A172 (cell line): ENCODE measurements at regions not wholly inside any gene's neighbourhood (a gene's known extent, or its start where the extent isn't known, plus 50 kb on each side); places are given as distances from the start of the nearest gene placed in this dataset.

ENCODE experiments used
- DNase-seq: peaks from one replicate; pipeline ENCODE4 v3.0.0-alpha.2; 2015; ENCODE audit warnings: low spot score

DNA sequence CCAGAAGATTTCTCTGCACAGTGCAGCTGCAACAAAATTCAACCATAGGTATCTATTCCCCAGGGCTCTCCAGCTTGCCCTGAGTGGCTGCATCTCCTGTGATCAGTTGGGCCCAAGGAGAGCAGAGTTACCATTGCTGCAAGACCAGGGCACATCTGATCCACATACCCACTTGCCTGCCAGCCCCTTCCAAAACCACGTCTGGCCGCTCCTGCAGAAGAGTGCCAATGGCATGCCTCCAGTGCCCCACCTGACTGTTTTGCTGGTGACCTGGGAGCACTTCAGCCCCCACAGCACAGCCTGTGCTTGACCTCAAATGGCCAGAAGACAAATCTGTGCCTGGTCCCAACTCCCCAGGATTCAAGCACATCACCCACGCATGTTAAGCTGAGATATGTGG lies 526.1 kb upstream of the GBE1 start:
- no peak for DNase-seq

- DNase-seq: peak; percentile 23
Observed at GRCh38 chr3:82281205-82281604, 519.8 kb upstream of the GBE1 start.

GRCh38 chr3:82276992-82277391 lies 515.5 kb upstream of the GBE1 start:
- DNase-seq: no peak

DNA sequence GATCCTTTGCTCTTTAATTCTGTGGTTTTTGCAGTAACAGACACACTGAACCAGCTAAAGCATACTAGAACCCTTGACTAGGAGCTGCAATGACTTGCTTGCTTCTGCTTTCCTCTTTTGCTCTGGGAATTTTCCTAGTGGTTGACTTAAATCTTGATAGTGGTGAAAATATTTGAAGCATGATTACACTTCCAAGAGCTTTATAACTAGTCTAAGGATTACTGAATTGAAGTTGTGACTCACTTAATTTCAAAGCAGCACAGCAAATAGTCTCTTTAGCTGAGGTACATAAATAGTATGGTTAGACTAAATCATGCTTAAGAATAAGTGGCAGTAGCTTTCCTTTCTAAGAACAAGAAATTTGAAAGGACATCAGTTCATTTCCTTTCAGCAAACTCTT lies 513.5 kb upstream of the GBE1 start:
- peak; percentile 24 for DNase-seq

DNA sequence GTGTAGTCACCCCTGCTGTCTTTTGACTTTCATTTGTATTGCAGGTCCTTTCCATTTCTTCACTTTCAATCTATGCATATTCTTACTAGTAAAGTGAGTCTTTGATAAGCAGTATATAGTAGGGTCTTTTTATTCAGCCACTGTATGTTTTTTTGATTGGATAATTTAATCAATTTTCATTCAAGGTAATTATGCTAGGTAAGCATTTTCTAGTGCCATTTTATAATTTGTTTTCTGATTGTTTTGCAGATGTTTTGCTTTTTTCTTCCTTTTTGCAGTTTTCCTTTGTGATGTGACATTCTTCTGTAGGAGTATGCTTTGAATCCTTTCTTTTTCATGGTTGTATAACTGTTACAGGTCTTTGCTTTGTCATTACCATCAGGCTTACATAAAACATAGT lies 504.3 kb upstream of the GBE1 start:
- DNase-seq: no peak

DNA sequence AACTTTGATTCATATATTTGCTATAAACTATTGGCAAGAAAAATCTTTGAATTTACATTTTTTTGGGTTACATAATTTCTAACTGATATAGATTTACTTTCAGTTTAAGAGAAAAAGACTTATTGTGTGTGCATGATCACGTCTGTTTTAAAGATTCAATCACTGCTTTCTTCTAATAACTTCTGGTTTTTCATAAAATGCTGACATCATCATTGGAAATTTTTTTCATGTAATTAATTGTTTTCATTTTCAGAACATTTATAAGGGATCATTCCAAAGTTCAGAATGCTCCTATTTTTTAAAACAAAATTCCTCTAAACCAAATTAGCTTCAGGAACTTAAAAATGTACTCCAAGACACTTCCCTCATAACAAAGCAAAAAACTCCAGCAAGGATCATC lies 500.7 kb upstream of the GBE1 start:
- no peak for DNase-seq

DNA sequence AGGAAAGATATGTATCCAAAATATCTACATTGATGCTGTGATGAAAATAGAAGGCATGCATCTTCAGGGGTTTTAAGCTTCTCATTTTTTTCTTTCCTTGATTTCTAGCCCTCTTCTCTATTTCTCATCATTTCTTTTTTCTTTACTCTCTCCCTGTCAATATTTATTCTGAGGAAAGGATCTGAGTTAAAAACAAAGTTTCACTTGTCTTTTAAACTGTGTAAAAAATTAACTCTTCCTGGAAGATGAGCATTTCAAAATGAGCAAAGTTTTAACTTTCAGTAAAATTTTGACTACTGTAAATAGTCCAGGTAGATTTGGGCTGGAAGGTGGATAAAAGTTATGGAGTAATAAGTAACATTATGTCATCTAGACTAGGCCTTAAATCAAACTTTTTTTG lies 500.2 kb upstream of the GBE1 start:
- no peak for DNase-seq

- no peak for DNase-seq
Observed at GRCh38 chr3:82261013-82261412, 499.6 kb upstream of the GBE1 start.

- no peak for DNase-seq
Observed at GRCh38 chr3:82259994-82260393, 498.5 kb upstream of the GBE1 start.

- DNase-seq: no peak
Observed at GRCh38 chr3:82240322-82240721, 478.9 kb upstream of the GBE1 start.

DNA sequence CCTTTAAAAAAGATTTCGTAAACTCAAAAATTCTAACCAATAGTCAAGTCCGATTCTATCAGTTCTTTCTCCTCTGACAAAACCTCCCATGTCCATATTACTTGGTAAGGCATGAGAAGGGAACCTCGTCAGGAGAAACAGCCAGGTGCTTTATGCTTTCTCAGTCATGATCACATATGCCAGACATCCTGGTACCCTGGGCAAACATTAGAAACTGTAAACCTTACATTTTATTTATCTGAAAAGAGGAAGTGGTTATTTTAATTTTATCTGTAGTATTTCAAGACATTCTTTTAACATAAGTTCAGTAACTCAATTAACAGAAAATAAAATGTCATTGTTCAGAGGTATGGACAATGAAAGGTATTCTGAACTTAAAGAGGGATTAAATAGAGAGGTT lies 474.8 kb upstream of the GBE1 start:
- DNase-seq: no peak

DNA sequence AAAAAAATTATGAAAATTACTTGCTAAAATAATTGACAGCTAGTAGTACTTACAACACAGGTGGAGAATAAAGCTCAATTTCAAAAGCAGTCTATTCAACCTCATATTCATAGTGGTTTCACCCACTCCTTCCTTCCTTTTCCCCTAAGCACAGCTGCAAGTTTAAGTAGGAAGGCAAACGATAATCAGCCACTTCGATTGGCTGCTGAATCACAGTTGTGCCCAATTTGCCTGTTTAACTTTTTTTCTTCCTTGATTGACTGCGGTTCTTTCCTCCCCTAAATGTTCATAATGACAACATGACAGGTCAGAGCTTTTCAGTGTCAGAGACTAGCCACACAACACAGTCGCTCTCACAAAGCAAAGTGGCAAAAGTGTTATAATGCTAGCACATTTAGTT lies 468.0 kb upstream of the GBE1 start:
- no peak for DNase-seq

- no peak for DNase-seq
Observed at GRCh38 chr3:82224661-82225060, 463.2 kb upstream of the GBE1 start.

- DNase-seq: no peak
Observed at GRCh38 chr3:82222401-82222800, 461.0 kb upstream of the GBE1 start.

- DNase-seq: no peak
Observed at GRCh38 chr3:82217571-82217970, 456.1 kb upstream of the GBE1 start.

DNA sequence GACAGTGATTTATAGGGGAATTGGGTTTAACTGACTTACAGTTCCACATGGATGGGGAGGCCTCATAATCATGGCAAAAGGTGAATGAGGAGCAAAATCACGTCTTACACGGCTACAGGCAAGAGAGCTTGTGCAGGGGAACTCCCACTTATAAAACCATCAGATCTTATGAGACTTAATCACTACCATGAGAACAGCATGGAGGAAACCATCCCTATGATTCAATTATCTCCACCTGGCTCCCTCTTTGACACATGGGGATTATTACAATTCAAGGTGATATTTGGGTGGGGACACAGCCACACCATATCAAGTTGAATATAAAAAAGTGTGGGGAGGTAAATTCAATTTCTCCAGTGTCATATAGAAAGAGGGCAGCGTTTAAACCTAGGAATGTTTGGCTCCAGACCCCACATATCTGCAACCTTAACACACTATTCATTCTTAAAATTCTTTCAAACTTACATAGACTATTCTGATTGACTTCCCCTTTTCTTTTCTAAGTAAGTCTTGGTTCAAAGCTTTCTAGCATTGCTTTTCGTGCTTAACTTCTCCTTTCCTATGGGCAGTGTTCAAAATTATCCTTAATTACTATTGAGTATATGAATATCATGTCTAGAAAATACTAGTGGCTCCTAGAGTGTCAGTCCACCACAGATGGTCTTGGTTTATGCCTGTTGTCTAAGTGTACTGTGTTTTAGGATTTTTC lies 446.7 kb upstream of the GBE1 start:
- DNase-seq: no peak

DNA sequence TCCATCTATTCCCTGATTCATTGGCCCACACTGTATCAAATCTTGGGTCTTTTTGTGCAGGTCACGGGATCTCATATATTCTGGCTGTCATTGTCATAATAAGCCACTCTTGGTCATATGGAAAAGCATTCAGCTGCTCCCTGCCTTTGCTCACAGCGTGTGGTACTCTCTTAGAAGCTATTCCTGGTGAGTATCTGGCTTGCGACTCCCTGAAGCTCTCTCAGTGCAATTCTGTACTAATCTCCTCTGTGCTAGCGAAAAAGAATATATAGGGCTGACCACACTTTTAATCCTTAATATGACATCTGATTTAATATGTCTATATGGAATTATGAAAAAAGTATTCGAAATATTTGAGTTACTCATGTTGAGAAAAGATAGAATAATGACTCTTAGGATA lies 440.8 kb upstream of the GBE1 start:
- no peak for DNase-seq

GRCh38 chr3:82201316-82201715 lies 439.9 kb upstream of the GBE1 start:
- DNase-seq: no peak

DNA sequence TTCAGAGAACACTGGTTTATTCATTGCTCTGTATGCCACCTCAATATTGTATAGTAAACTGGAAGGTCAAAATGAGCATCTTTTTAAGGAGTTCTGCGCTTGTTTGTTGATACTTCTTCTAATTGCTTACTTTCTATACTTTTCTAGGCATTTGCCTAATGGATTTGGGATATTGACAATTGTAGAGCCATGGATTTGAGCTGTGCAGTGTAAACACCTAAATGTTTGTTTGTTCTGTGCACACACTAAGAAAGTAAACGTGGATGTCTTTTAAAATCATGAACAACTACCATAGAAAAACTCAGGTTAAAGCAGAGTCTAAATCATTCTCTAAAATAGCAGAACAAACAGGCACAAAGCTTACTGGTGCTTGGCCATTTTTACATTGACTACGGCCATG lies 436.6 kb upstream of the GBE1 start:
- DNase-seq: no peak

DNA sequence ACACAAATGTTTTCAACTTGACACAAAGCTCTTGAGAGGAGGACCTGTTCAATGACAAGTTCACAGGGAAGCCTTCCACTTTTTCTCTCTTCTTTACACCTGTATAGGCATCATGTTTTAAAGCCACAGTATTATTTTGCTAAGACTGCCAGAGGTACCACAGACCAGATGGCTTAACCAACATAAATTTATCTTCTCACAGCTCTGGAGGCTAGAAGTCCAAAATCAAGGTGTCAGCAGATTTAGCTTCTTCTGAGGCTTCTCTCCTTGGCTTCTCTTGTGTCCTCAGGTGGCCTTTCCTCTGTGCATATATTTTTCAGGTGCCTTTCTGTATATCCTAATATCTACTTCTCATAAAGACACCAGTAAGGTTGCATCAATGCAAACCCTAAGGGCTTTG lies 435.2 kb upstream of the GBE1 start:
- no peak for DNase-seq

DNA sequence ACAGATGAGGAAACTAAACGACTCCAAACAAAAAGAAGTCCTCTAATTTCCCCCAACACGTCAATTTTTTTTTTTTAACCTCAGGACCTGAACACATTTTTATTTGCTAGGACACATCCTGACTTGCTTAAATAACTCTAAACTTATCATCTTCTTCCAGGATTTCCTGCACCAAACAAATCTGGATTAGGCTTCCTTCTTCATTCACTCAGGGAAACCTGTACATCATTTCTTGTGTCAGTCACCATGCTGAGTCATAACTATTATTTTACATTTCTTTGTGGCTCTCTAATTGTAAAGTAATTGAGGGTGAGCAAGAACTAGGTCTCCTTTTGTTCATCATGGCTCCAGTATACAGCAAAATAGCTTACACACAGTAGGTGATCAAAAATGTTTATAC lies 433.4 kb upstream of the GBE1 start:
- DNase-seq: no peak

- DNase-seq: no peak
Observed at GRCh38 chr3:82186017-82186416, 424.6 kb upstream of the GBE1 start.

GRCh38 chr3:82179291-82179690 lies 417.8 kb upstream of the GBE1 start:
- no peak for DNase-seq

DNA sequence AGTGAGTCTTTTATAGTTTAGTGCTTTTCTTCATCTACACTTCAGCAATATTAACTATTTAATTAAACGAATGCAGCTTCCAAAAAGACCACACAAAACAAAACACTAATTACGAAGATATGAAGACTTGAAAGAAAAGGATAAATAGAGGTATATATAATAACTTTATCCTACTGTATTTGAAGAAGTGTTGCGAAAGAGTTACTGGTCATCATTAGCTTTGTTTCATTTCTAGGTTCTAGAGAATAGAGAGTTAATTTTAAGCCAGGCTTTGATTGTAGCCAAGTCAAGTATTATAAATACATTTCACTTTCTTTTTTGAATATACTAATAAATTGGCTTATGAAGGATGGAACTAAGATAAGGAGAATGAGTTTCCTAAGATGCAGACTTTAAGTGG lies 416.8 kb upstream of the GBE1 start:
- DNase-seq: no peak

GRCh38 chr3:82177774-82178173 lies 416.3 kb upstream of the GBE1 start:
- DNase-seq: no peak
